GM12864 (cell line): ENCODE measurements at regions not wholly inside any gene's neighbourhood (a gene's known extent, or its start where the extent isn't known, plus 50 kb on each side); places are given as distances from the start of the nearest gene placed in this dataset.

Experiments
- DNase-seq: peaks from one replicate; pipeline ENCODE4 v3.0.0-alpha.2; 2011; ENCODE audit warnings: low read depth
- H3K4me3 ChIP-seq: 2 replicates; pipeline ENCODE4 v1.5.1; 2011; ENCODE audit warnings: mild to moderate bottlenecking, low read depth, low read length, control low read depth
- CTCF ChIP-seq: IDR thresholded peaks from 2 replicates; pipeline ENCODE4 v1.5.1; 2011; ENCODE audit warnings: low read depth, mild to moderate bottlenecking, moderate library complexity, low read length, control low read depth, inconsistent platforms; ENCODE audit errors: missing control alignments

- no peak overlapping the region for H3K4me3 ChIP-seq
- DNase-seq, result no peak
- TF ChIP-seq CTCF, result no peak
Observed at GRCh38 chr12:90831712-90832111, 123.3 kb downstream of the CCER1 start.

GRCh38 chr12:90829044-90829443 is 125.9 kb downstream of the CCER1 start:
- DNase-seq, result no peak
- H3K4me3 ChIP-seq, result no peak overlapping the region
- no peak for TF ChIP-seq CTCF

GRCh38 chr12:90828621-90829020 is 126.4 kb downstream of the CCER1 start:
- DNase-seq, result no peak
- TF ChIP-seq CTCF, result no peak
- no peak overlapping the region for H3K4me3 ChIP-seq

GRCh38 chr12:90827567-90827966 is 127.4 kb downstream of the CCER1 start:
- no peak for DNase-seq
- H3K4me3 ChIP-seq, result no peak overlapping the region
- TF ChIP-seq CTCF, result no peak

- H3K4me3 ChIP-seq, result no peak overlapping the region
- no peak for DNase-seq
- TF ChIP-seq CTCF, result no peak
Observed at GRCh38 chr12:90826036-90826435, 128.9 kb downstream of the CCER1 start.

- no peak for DNase-seq
- TF ChIP-seq CTCF, result no peak
- no peak overlapping the region for H3K4me3 ChIP-seq
Observed at GRCh38 chr12:90823859-90824258, 131.1 kb downstream of the CCER1 start.

- no peak for DNase-seq
- no peak for TF ChIP-seq CTCF
- H3K4me3 ChIP-seq, result no peak overlapping the region
Observed at GRCh38 chr12:90819709-90820108, 135.3 kb downstream of the CCER1 start.
